SW 1271 (cell line): ENCODE measurements at regions not wholly inside any gene's neighbourhood (a gene's known extent, or its start where the extent isn't known, plus 50 kb on each side); places are given as distances from the start of the nearest gene placed in this dataset.
A peak's percentile ranks its signal among the peaks of the same experiment; 100 is the strongest.
"Not testable (repeated sequence)": the region's sequence is repeated elsewhere in the genome, so short reads cannot be mapped to it uniquely, and the experiment has no call there.

Source experiments
- DNase-seq, 2 experiments: peaks; one replicate each; lab custom pipeline; 2025; lab: John Stamatoyannopoulos, UW

DNA sequence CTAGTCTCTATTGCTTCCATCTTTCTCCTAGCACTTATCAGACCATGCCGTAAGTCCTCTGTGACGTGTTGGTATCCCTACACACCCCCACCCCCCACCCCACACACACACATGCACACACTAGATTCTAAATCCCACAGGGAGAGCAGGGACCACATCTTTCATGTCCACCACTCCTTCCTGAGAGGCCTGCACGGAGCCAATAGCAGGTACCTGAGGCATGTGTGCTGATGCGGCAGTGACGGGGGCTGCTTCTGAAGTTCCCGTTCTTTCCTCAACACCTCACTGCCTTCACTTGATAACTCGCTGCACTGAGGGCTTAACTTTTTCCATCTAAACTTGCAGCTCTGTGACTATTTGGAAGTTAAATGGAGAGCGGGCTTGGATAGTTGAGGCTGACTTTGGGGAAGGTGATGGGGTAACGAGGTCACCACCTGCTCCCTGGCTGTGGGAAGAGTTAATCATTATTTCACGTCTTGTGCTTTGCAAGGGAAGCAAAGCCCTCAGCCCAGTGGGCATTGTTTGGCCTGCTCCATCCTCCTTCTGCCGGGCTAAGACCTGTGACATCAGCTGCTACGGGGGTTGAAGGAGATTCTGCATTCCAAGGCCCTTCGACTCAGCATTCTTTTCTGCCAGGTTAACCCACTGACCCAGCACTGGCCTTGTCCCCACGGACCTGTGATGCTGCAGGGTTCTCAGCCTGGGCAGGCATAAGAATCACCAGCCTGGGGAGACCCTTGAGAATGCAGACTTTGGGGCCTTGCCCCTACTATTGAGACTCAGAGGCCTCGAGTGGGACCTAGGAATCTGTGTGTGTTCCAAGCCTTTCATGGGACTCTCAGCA is 187.8 kb downstream of the ANKRD60 start:
- no peak for DNase-seq

DNA sequence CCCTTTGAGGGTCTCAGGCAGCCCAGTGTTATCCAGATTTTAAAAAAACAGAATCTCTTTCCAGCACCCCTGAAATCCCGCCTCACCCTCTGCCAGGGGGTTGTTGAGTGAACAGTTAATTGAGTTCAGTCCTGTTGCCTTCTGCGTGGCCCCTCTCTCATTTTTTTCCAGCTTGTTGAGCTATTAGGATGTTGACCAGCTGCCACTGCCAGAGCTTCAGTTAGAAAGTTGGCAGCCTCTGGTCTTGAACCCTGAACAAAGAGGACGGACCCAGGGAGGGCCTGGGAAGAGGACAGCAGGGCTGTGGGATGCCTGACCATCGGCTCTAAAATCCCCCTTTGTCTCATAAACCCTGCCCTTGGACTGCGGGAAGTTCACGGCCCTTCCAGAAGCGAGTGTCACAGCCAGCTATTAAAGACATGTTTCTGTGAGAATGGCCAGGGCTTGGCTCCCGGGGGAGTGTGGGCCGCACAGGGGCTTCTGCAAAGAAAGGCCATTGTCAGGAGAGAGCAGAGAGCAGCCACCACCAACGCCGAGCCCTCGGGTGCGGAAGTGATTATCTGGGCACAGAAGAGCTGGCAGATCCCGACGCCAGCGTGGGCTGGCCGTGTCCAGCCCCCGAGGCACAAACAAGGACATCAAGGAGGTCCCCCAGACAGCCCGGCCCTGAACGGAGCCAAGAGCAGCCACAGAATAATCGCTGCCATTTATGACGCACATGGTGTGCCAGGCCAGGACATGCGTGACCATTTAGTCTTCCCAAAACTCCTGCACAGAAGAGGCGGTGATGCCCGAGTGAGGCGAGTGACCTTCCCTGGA is 189.0 kb downstream of the ANKRD60 start:
- DNase-seq = no peak

DNA sequence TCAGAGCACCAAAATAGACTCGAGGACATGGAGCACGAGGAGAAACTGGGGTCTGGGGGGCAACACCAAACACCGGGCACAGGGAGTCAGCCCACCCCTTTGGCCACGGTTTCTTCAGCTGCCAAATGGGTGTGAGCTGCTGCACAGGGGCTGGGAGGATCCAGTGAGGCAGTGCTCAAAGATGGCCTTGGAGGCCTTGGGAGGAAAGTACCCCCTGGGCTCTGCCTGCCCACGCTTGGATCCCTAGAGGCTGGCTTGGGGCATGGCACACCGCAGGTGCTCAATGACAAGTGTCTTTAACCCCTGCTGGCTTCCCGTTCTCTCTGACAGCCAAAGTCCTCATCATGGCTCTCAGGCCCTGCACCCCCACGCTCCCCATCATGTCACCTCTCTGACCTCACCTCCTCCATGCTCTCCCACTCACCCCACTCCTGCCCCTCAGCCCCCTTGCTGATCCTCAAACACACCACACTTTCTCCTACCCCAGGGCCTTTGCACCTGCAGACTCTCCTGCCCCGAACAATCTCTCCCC is 190.3 kb downstream of the ANKRD60 start:
- DNase-seq = no peak

DNA sequence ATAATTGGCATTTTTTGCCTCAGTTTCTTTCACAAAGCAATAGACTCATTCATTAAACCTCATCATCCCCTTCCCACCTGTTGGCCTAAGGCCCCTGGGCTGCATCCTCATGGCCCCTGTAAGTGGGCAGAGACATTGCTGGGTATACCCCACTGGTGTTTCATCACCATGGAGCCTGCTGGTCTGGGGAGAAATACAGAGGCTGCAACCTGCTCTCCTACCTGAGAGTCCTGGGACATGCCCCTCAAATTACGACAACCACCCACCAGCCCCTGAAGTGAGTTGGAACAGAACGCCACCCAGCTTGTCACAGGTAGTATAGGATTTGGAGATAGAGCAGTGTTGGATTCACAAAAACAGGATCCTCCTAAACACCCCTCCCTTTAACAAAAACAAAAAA is 190.8 kb downstream of the ANKRD60 start:
- DNase-seq = no peak

DNA sequence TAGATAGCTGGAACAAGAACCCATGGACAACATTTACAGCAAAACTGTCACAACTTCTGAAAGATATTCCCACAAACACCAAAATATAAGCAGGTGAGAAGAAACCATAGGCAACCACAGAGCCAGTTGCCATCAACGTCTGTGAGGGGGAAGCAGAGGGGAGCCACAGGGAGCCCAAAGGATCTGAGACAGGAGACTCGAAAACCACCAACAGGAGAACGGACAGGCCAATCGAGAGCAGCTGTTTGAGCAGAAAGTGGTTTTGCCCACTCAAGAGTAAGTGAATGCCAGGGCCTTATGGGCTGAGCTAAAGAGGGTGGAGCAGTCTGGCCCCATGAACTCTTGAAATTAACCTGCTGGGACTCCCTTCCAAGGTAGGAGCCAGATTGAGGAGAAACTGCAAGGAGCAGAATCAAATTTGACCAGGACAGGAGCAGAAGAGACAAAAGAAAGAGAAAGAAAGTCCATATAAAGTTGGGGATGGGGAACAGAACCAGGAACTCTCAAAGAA is 195.4 kb downstream of the ANKRD60 start:
- no peak for DNase-seq

DNA sequence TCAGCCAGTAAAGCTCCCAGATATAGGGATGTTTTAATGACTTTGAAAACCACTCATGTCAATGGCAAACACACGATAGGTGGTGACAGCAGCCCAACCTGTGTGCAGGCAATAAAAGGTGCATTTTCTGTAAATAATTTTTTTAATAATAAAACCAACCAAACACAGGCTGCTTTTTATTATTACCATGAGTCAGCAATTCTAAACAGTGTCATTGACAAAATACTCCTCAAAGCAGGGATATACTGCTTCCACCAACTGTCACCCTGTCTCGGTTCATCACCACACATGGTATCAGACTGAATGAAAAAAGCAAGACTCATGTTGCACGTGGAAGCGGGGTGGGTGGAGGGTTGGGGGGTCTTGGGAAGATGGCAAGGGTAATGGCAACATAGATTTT is 195.9 kb downstream of the ANKRD60 start:
- no peak for DNase-seq

DNA sequence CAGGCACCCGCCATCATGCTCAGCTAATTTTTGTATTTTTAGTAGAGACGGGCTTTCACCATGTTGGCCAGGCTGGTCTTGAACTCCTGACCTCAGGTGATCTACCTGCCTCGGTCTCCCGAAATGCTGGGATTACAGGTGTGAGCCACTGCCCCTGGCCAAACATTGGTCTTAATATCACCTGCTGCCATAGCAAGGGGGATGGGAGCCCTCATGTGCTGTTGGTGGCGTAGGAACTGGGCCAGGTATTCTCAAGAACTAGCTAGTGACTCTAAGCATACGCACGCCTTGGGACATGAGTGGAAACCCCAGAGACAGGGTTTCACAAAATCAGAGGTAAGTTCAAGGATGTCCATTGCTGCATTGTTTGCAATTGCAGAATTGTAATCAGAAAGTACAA is 197.1 kb downstream of the ANKRD60 start:
- DNase-seq = not testable (repeated sequence)

DNA sequence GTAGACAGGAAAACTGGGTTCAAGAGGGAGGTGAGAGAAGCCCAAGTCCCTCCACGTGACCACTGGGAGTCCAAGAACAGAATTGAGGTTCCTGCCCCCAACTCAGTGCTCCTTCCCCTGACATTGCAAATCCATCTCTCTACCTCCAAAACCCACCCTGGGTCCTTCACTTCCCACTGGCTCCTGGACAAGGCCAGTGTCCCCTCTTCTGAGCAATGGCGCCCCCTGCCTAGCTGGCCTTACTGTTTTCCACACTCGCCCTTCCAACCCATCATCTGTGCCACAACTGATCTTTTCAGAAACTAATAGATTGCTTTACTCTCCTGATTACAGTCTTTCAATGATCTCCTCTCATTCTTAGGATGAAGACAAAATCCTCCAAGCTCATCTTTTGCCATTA is 200.3 kb downstream of the ANKRD60 start:
- no peak for DNase-seq

DNA sequence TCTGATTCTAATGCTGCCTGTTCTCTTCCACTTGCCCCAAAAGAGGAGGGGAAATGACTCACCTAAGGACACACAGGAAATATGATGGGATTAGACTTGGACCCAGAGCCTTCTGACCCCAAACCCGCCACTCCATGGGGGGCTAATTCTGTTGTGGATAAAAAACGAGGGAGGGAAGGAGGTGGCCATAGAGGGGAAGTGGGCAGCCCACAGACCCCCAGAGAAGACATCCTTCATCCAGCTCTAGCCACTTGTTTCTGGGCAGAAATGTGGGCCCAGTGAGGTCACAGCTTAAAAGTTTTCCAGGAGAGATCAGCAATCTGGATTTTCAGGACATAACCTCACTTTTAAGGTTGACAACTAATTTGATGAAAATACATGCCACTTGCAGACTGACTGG is 202.1 kb downstream of the ANKRD60 start:
- DNase-seq = no peak

DNA sequence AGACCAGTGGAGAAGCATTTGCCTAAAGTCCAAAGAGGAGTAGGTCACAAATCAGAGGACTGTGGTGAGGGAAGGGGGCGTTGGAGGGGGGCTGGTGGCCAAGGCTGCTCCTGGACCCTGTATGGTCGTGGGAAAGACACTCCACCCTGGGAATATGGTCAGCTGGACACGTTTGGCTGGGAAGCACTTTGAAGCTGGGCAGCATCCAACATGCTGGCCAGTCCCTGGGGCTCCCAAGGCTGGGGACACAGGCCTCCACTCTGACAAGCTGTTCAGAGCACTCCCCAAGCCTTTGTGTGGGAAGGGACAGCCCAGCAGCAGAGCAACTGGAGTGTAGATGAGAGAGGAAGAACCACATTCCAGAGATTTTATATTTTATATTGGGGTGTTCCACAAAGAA is 203.2 kb downstream of the ANKRD60 start:
- DNase-seq = no peak

DNA sequence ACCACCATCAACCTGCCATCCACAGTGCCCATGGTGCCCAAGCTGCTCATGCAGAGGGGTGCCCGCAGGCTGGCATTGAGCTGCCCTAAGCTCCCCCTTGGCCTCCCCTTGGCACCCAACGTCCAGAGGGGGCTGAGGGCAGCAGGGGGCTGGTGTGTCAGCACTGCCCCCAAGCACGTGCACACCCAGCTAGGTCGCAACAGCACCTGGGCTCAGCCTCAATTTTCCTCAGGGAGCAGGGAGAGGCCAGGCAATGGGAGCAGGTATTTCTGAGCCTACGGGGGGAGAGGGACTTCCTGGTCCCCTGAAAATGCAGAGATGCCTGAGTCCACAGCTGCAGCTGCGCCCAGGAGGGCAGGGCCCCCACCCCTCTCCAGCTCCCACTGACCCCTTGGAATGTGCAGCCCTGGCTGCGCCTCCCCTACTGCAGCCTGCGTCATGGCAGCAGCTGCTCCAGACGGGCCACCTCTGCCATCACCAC is 204.2 kb downstream of the ANKRD60 start:
- no peak for DNase-seq

DNA sequence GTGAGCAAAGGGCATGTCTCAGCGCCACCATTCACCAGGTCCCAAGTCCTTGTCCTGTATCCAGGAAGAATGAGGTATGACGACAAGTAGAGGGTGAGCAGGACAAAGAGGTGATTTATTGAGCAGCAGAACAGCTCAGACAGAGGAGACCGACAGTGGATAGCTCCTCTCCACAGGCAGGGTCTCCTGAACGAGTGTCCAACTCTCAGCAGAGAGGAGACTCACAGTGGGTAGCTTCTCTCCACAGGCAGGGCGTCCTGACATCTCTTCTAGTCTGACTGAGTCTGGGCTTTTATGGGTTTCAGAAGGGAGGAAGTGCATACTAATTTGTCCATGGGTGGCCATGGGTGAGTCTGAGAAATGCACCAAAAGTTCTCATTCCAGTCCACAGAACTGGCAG is 204.7 kb downstream of the ANKRD60 start:
- DNase-seq = no peak

DNA sequence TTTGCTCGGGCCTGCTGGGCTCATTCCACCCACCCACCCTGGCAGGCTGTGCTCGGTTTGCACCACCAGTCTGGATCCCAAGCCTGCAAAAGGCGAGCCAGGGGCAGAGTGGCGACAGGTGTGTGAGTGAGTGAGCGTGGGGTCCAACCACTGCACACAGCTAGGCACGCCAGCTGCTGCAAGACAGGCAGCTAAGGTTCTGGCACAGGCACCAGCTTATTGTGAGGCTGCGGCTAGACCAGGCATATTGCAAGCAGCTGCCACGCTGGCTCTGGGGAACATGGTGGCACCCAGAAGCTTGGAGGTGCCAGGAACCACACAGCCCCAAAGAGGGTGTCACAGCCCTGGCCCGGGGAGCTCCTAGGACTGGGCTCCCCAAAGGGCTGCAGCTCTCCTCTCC is 205.1 kb downstream of the ANKRD60 start:
- no peak for DNase-seq

DNA sequence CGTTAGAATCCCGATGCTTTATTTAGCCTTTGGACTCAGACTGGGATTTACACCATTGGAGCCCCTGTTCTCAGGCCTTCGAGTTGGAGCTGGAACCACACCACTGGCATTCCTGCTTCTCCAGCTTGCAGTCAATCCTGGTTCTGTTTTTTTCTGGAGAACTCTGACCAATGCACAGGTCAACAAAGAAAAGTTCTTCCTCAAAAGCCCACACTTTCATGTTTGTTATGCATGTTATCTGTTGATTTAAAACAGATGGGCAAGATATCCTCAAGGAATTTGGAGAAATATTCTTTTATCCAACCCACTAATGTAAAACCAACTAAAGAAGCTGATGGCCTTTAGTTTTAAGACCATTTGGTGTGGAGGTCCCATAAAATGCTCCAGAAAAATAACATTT is 205.7 kb downstream of the ANKRD60 start:
- no peak for DNase-seq

DNA sequence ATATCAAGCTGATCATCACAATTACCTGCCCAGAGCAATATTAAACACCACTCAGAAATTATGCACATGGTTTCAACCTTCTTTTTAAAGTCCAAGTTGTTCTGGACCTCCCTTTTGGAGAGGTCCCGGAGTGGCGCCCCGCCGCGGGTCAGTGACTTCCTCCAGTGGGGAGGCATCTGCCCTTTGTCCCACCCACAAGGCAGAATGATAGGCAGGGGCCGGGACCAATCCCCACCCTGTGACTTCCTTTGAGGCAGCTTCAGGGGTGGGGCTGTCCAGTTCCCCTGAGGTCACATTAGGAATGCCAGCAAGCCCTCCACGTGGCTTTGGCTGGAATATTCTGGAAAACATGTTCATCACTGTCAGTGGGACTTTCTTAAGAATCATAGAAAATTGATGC is 207.0 kb downstream of the ANKRD60 start:
- DNase-seq = peak in 1 of 2 experiments; percentile 23

DNA sequence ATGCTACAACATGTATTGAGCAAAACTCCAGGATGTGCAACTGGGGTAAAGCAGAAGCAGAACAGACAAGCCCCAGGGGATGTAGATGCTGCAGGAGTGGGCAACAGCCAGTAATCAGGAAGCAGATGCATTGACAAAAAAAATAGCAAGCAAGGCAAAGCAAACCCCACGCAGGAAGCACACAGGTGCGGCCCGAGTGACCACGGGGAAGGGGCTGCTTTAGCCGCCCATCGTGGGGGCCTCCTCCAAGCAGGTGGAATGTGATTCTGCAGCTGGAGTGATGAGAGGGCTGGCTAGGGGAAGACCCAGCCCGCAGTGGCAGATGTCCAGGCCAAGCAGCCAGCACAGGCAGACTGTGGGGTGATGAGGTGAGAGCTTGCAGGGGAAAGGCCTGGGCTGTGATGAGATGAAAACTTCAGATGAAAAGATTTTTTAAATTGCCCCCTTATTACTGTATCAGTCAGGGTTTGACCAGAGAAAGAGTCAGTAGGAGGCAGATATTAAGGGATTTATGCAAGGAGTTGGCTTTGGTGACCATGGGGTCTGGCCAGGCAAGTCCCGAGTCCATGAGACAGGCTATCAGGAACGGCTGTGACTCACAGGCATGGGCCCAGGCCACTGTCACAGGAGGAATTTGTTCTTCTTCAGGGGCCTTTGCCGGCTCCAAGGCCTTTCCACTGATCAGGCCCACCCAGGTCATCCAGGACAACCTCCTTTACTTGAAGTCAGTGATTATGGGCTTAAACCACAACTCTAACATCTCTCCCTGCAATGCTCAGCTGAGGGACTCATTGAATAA is 207.6 kb downstream of the ANKRD60 start:
- DNase-seq = no peak

DNA sequence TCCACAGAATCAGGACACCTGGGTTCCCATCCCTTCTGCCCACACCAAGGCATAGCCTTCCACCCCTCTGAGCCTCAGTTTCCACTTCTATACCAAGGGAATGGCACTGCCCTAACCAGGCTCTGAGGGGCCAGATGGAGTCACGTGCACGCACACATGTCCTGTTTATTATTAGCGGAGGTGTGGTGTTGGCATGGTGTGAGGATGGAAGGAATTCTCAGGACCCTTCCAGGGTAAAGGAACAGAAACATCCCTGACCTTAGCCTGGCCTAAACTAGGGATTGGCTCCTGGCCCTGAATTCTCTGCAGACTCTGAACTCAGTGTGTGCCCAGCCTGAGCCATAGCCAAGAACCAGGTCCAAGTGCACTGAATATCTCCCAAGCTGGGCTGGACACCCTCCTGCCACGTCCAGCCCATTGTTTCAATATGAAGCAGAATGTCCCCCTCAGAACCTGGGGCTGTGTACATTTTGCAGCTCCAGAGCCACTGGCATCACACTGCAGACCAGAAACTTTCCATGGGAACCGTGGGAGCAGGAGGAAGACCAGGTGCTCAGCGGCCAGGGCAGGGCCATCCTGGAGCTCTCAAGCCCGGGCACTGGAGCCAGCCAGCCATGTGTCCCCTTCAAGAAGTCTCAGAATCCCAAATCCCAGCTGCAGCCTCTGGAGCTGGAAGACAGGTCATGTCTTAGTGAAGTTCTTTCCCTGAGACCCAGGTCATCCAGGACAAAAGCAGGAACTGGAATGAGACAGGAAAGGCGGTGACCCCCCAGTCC is 208.4 kb downstream of the ANKRD60 start:
- DNase-seq = no peak

DNA sequence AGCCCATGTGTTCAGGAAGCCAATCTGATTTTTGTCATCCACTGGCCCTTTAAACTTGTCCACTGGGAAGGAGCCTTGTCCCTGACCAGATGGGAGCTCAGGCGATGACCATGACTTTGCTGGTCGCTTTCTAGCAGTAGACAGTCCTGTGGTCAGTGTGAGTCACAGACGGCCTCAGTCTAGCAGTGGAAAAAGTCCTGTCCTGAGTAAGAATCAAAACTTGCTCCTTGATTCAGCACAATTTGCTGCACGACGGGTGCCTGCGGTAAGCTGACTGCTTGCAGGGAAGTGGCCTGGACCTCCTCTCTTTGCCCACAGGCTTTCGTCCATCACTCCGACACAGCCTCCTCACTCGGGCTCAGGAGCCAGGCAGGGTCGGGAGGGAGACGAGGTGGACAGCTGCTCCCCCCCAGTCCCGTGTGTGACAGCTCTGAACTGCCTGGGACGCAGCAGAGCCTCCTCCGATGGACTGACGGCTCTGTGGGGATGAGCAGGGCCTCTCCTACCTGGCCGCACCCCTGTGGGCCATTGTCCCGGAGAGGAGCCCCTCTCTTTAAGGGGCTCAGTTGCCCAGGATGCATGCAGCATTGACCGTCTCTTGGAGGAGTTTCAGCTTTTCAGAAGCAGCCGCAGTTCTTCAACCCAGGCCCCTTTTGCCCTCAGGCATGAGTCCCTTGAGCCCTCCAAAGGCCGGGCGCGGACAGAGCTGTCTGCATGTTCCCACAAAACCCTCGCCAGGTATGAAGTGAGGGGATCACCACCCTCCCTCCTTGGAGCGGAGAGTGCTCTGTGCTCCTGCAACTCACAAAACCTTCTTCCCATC is 209.2 kb downstream of the ANKRD60 start:
- DNase-seq = peak in 1 of 2 experiments; percentile 48

DNA sequence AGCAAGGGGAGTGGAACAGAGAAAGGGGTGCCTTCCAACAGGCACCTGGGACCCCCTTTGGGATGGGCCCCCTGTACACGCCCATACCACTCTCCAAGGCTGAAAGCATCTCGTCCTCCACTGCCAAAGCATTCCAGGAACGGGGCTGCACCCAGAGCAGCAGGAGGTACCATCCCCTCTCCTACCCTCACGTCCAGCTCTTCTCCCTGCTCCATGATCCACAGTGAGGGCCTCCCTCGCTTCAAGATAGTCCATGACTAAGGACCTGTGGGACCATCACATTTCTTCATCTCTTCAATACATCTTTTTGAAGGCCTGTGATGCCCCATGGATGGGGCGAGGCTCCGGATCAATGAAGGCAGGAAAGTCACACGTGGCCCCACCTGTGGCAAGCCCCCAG is 209.9 kb downstream of the ANKRD60 start:
- no peak for DNase-seq

DNA sequence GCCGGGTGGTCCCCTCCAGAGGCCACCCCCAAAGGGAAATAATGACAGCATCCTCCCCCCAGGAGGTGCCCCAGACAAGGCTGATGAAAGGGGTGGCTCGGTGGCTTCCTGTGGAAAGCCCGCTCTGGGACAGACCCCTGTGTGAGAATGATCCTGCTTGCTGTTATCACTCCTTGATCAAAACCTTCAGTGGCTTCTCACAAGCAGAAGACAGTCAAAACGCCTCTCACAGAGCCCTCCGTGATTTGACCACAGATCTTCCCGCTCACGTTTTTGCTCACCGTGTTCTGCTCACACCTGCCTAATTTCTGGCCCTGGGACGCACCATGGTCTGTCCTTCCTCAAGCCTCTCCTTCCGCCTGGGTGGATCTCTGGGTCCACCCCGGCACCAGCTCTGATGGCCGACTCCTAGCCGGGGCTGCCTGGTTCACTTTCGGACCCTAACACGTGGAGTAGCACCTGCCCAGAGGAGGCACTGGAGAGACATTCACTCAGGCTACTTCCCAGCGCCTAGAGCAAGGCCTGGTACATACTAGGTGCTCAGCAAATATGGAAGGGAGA is 210.4 kb downstream of the ANKRD60 start:
- DNase-seq = no peak
